ENCODE measurements at regions not wholly inside any gene's neighbourhood (a gene's known extent, or its start where the extent isn't known, plus 50 kb on each side); places are given as distances from the start of the nearest gene placed in this dataset.

GRCh38 chr5:164498438-164498837 is 993.0 kb downstream of the MAT2B start:
- no peak for TF ChIP-seq CTCF (IDR thresholded peaks at IDR 0.05)
- TF ChIP-seq POLR2A (IDR thresholded peaks at IDR 0.05), result no peak

Data from thyroid gland (tissue), 4 donors.